ENCODE measurements at regions not wholly inside any gene's neighbourhood (a gene's known extent, or its start where the extent isn't known, plus 50 kb on each side); places are given as distances from the start of the nearest gene placed in this dataset.
"Not testable (repeated sequence)": the region's sequence is repeated elsewhere in the genome, so short reads cannot be mapped to it uniquely, and the experiment has no call there.

GRCh38 chr21:28719723-28720122, 273.0 kb downstream of the LTN1 start:
- no peak for DNase-seq
- TF ChIP-seq POLR2A (IDR thresholded peaks at IDR 0.05; ENCODE audit: low read length) = no peak
- TF ChIP-seq GATA1 (IDR thresholded peaks at IDR 0.05; ENCODE audit: low read depth, low read length) = no peak

- TF ChIP-seq GATA1 (IDR thresholded peaks at IDR 0.05; ENCODE audit: low read depth, low read length) = no peak
- no peak for TF ChIP-seq POLR2A (IDR thresholded peaks at IDR 0.05; ENCODE audit: low read length)
- DNase-seq = no peak
These were observed 277.8 kb downstream of the LTN1 start for GRCh38 chr21:28714777-28715464.

GRCh38 chr21:28712411-28712810, 280.3 kb downstream of the LTN1 start:
- no peak for DNase-seq
- TF ChIP-seq POLR2A (IDR thresholded peaks at IDR 0.05; ENCODE audit: low read length) = no peak
- TF ChIP-seq GATA1 (IDR thresholded peaks at IDR 0.05; ENCODE audit: low read depth, low read length) = no peak

- TF ChIP-seq GATA1 (IDR thresholded peaks at IDR 0.05; ENCODE audit: low read depth, low read length) (no peak), POLR2A (IDR thresholded peaks at IDR 0.05; ENCODE audit: low read length) (no peak)
- DNase-seq = no peak
These were observed 287.1 kb downstream of the LTN1 start for GRCh38 chr21:28705616-28706015.

- DNase-seq = no peak
- TF ChIP-seq POLR2A (IDR thresholded peaks at IDR 0.05; ENCODE audit: low read length) = no peak
- no peak for TF ChIP-seq GATA1 (IDR thresholded peaks at IDR 0.05; ENCODE audit: low read depth, low read length)
These were observed 287.9 kb downstream of the LTN1 start for GRCh38 chr21:28704746-28705145.

- no peak for TF ChIP-seq POLR2A (IDR thresholded peaks at IDR 0.05; ENCODE audit: low read length)
- TF ChIP-seq GATA1 (IDR thresholded peaks at IDR 0.05; ENCODE audit: low read depth, low read length) = no peak
- DNase-seq = no peak
These were observed 288.8 kb downstream of the LTN1 start for GRCh38 chr21:28703861-28704260.

GRCh38 chr21:28699596-28700259, 292.9 kb downstream of the LTN1 start:
- DNase-seq = no peak
- no peak for TF ChIP-seq GATA1 (IDR thresholded peaks at IDR 0.05; ENCODE audit: low read depth, low read length)
- TF ChIP-seq POLR2A (IDR thresholded peaks at IDR 0.05; ENCODE audit: low read length) = no peak

GRCh38 chr21:28699186-28699585, 293.5 kb downstream of the LTN1 start:
- TF ChIP-seq GATA1 (IDR thresholded peaks at IDR 0.05; ENCODE audit: low read depth, low read length) (no peak), POLR2A (IDR thresholded peaks at IDR 0.05; ENCODE audit: low read length) (no peak)
- no peak for DNase-seq

- TF ChIP-seq POLR2A (IDR thresholded peaks at IDR 0.05; ENCODE audit: low read length) (no peak), GATA1 (IDR thresholded peaks at IDR 0.05; ENCODE audit: low read depth, low read length) (no peak)
- DNase-seq = no peak
These were observed 295.8 kb downstream of the LTN1 start for GRCh38 chr21:28696844-28697410.

- no peak for DNase-seq
- no peak for TF ChIP-seq GATA1 (IDR thresholded peaks at IDR 0.05; ENCODE audit: low read depth, low read length)
- no peak for TF ChIP-seq POLR2A (IDR thresholded peaks at IDR 0.05; ENCODE audit: low read length)
These were observed 299.2 kb downstream of the LTN1 start for GRCh38 chr21:28693476-28693875.

GRCh38 chr21:28690196-28690595, 302.5 kb downstream of the LTN1 start:
- TF ChIP-seq GATA1 (IDR thresholded peaks at IDR 0.05; ENCODE audit: low read depth, low read length) (no peak), POLR2A (IDR thresholded peaks at IDR 0.05; ENCODE audit: low read length) (no peak)
- DNase-seq = no peak

- no peak for DNase-seq
- no peak for TF ChIP-seq POLR2A (IDR thresholded peaks at IDR 0.05; ENCODE audit: low read length)
- no peak for TF ChIP-seq GATA1 (IDR thresholded peaks at IDR 0.05; ENCODE audit: low read depth, low read length)
These were observed 304.3 kb downstream of the LTN1 start for GRCh38 chr21:28688381-28688780.

GRCh38 chr21:28687586-28687985, 305.1 kb downstream of the LTN1 start:
- TF ChIP-seq POLR2A (IDR thresholded peaks at IDR 0.05; ENCODE audit: low read length) (no peak), GATA1 (IDR thresholded peaks at IDR 0.05; ENCODE audit: low read depth, low read length) (no peak)
- DNase-seq = no peak

GRCh38 chr21:28683982-28684752, 308.5 kb downstream of the LTN1 start:
- no peak for DNase-seq
- no peak for TF ChIP-seq POLR2A (IDR thresholded peaks at IDR 0.05; ENCODE audit: low read length)
- no peak for TF ChIP-seq GATA1 (IDR thresholded peaks at IDR 0.05; ENCODE audit: low read depth, low read length)

GRCh38 chr21:28682884-28683283, 309.8 kb downstream of the LTN1 start:
- DNase-seq = not testable (repeated sequence)

GRCh38 chr21:28677096-28677495, 315.6 kb downstream of the LTN1 start:
- DNase-seq = not testable (repeated sequence)
